ENCODE measurements at regions not wholly inside any gene's neighbourhood (a gene's known extent, or its start where the extent isn't known, plus 50 kb on each side); places are given as distances from the start of the nearest gene placed in this dataset.

DNA sequence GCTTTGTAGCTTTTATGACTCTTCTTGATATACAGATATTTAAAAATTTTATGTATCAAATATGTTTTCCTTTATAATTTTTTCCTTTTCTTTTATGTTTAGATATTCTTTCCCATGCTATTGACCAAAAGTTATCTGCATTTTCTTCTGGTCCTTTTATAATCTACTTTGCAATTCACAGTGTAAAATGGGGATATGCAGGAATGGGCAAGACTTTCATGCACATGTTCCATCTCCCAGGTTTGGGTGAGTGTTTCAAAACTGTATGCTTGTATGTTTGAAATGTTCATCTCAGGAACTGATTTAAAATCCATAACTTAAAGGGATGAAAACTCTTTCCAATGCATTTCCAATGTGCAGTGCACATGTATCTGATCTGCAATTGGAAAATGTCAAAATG, 199.9 kb downstream of the MEIS1 start:
- in situ Hi-C loops (cut with MboI; ENCODE audit: low sequenced_read_pairs) (no loop called here), dilution Hi-C loops (cut with HindIII; ENCODE audit: low sequenced_read_pairs, unreplicated experiment) (no loop called here), intact Hi-C loops (cut with micrococcal nuclease) (no loop called here)
- Histone ChIP-seq H2AK9ac (replicated peaks; ENCODE audit: low read depth, low read length, poor library complexity) (no peak overlapping the region), H2BK15ac (ENCODE audit: low read depth, low read length) (no peak overlapping the region), H2AK5ac (ENCODE audit: low read depth, low read length) (no peak overlapping the region), H4K5ac (ENCODE audit: low read depth, low read length) (no peak overlapping the region), H3K4me1 (ENCODE audit: control insufficient read depth, insufficient read depth, low read length) (0 out of 2 replicates have a peak, but pooled peaks cover 2% of the 10 kb centered on the region), H2BK5ac (ENCODE audit: low read depth, low read length, poor library complexity, severe bottlenecking) (no peak overlapping the region), H2BK120ac (ENCODE audit: low read depth, low read length) (no peak overlapping the region), H3K4ac (ENCODE audit: low read depth, low read length) (no peak overlapping the region), H3K4me3 (ENCODE audit: insufficient read depth, low read depth, low read length) (no peak overlapping the region), H3K27ac (ENCODE audit: insufficient read depth, low read length) (no peak overlapping the region), H2AFZ (replicated peaks; ENCODE audit: low read length, poor library complexity) (no peak overlapping the region), H2BK20ac (ENCODE audit: low read depth, low read length) (no peak overlapping the region), H3K23ac (ENCODE audit: low read depth, low read length) (no peak overlapping the region), H3K4me2 (ENCODE audit: low read depth, low read length) (no peak overlapping the region), H4K8ac (ENCODE audit: low read depth in 2 of 2, low read length in 2 of 2) (no peak overlapping the region), H3K9me1 (ENCODE audit: insufficient read depth, low read length) (no peaks in the 10 kb centered on the region), H3K9me3 (ENCODE audit: control insufficient read depth, insufficient read depth, low read length) (no peaks in the 10 kb centered on the region), H3K79me1 (ENCODE audit: low read depth in 1 of 2, low read length in 2 of 2) (no peaks in the 10 kb centered on the region), H4K91ac (ENCODE audit: insufficient read depth, low read depth, low read length) (no peak overlapping the region), H3K18ac (ENCODE audit: low read depth, low read length) (no peak overlapping the region), H3K9ac (ENCODE audit: low read depth, low read length) (no peak overlapping the region), H3K27me3 (ENCODE audit: control insufficient read depth, insufficient read depth, low read length) (no peaks in the 10 kb centered on the region), H3K56ac (ENCODE audit: extremely low read depth, insufficient read depth, low read length) (no peak overlapping the region), H3K36me3 (ENCODE audit: control insufficient read depth, insufficient read depth, low read length) (no peaks in the 10 kb centered on the region), H4K20me1 (ENCODE audit: insufficient read depth, low read length) (no peaks in the 10 kb centered on the region), H3K14ac (replicated peaks; ENCODE audit: low read depth, low read length) (no peak overlapping the region)
- CTCF ChIA-PET, result no interaction called here
- TF ChIP-seq MXI1 (IDR thresholded peaks at IDR 0.05; ENCODE audit: borderline replicate concordance, low read depth, low read length) (no peak), RFX5 (IDR thresholded peaks at IDR 0.05; ENCODE audit: low read depth, low read length) (no peak), CEBPB (IDR thresholded peaks at IDR 0.05; ENCODE audit: low read depth, low read length) (no peak), CHD1 (IDR thresholded peaks at IDR 0.05; ENCODE audit: low read depth, low read length) (no peak), NFE2L2 (IDR thresholded peaks at IDR 0.05; ENCODE audit: low read depth, low read length) (no peak), POLR2A (IDR thresholded peaks at IDR 0.05; ENCODE audit: low read depth, low read length) (no peak), MAZ (IDR thresholded peaks at IDR 0.05; ENCODE audit: borderline replicate concordance, low read depth, low read length) (no peak), BHLHE40 (IDR thresholded peaks at IDR 0.05; ENCODE audit: low read depth, low read length) (no peak), SMC3 (IDR thresholded peaks at IDR 0.05; ENCODE audit: low read depth, low read length) (no peak), RCOR1 (IDR thresholded peaks at IDR 0.05; ENCODE audit: insufficient replicate concordance, low read length) (no peak), MAFK (IDR thresholded peaks at IDR 0.05; ENCODE audit: low read depth, low read length) (no peak), FOS (IDR thresholded peaks at IDR 0.05; ENCODE audit: low read depth, low read length) (no peak), RAD21 (IDR thresholded peaks at IDR 0.05; ENCODE audit: low read length) (no peak)
- TF ChIP-seq, protein P1, sequence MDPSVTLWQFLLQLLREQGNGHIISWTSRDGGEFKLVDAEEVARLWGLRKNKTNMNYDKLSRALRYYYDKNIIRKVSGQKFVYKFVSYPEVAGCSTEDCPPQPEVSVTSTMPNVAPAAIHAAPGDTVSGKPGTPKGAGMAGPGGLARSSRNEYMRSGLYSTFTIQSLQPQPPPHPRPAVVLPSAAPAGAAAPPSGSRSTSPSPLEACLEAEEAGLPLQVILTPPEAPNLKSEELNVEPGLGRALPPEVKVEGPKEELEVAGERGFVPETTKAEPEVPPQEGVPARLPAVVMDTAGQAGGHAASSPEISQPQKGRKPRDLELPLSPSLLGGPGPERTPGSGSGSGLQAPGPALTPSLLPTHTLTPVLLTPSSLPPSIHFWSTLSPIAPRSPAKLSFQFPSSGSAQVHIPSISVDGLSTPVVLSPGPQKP (IDR thresholded peaks at IDR 0.05; ENCODE audit: borderline replicate concordance, low read depth, low read length), result no peak
- TF ChIP-seq, protein P2, sequence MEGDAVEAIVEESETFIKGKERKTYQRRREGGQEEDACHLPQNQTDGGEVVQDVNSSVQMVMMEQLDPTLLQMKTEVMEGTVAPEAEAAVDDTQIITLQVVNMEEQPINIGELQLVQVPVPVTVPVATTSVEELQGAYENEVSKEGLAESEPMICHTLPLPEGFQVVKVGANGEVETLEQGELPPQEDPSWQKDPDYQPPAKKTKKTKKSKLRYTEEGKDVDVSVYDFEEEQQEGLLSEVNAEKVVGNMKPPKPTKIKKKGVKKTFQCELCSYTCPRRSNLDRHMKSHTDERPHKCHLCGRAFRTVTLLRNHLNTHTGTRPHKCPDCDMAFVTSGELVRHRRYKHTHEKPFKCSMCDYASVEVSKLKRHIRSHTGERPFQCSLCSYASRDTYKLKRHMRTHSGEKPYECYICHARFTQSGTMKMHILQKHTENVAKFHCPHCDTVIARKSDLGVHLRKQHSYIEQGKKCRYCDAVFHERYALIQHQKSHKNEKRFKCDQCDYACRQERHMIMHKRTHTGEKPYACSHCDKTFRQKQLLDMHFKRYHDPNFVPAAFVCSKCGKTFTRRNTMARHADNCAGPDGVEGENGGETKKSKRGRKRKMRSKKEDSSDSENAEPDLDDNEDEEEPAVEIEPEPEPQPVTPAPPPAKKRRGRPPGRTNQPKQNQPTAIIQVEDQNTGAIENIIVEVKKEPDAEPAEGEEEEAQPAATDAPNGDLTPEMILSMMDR (conservative IDR thresholded peaks at IDR 0.05; ENCODE audit: low read depth, low read length), result no peak
- TF ChIP-seq, protein P3, sequence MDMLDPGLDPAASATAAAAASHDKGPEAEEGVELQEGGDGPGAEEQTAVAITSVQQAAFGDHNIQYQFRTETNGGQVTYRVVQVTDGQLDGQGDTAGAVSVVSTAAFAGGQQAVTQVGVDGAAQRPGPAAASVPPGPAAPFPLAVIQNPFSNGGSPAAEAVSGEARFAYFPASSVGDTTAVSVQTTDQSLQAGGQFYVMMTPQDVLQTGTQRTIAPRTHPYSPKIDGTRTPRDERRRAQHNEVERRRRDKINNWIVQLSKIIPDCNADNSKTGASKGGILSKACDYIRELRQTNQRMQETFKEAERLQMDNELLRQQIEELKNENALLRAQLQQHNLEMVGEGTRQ (IDR thresholded peaks at IDR 0.05; ENCODE audit: low read depth, low read length), result no peak
- DNase-seq (no peak), ATAC-seq (ENCODE audit: low read depth) (no peak)
- POLR2A ChIA-PET (ENCODE audit: unreplicated experiment), result no interaction called here
- no TSS peak for BruUV-seq (replicated peaks)

All from IMR-90 (cell line).